HepG2 (cell line): ENCODE measurements at regions not wholly inside any gene's neighbourhood (a gene's known extent, or its start where the extent isn't known, plus 50 kb on each side); places are given as distances from the start of the nearest gene placed in this dataset.

ENCODE experiments used
- ATAC-seq: fragments of 200-7000 bp; cut with Tn5 transposase; 3 replicates; pipeline ENCODE4 v1.9.1; 2020; ENCODE audit warnings: mild to moderate bottlenecking, moderate library complexity
- BruUV-seq: library from RNA; stranded (reverse); fragments of 400-500 nt; replicated peaks from 2 replicates; lab custom pipeline; 2021; lab: Mats Ljungman, UMichigan
- CTCF ChIA-PET: fragments of 300-600 bp; formaldehyde crosslinking; extraction: SDS; loops from one replicate; lab custom pipeline; 2021; ENCODE audit warnings: low total read pairs, inconsistent platforms, low intra/inter-chr PET ratio; lab: Yijun Ruan, JAX
- POLR2A ChIA-PET: fragments of 350-600 bp; sonication (Branson Sonifier 250); formaldehyde crosslinking; loops from one replicate; lab custom pipeline; 2020; ENCODE audit warnings: antibody characterized with exemption, inconsistent platforms; lab: Yijun Ruan, JAX
- DNase-seq: peaks from one replicate; pipeline ENCODE4 v3.0.0-alpha.2; 2015; ENCODE audit warnings: low spot score
- FAIRE-seq: peaks from 3 replicates; lab custom pipeline; 2011; peaks lifted over from hg19 to GRCh38; lab: Jason Lieb, UNC
- H2AFZ ChIP-seq: one replicate; pipeline ENCODE4 v1.6.1; 2011; ENCODE audit warnings: low read length, inconsistent platforms
- H3K27ac ChIP-seq: fragments of 300-600 bp; 3 replicates; pipeline ENCODE4 v1.8.0; 2011; ENCODE audit warnings: mixed run types, mild to moderate bottlenecking, mixed read lengths, low read length, inconsistent platforms; ENCODE audit not compliant: insufficient read depth; ENCODE audit errors: extremely low read length
- H3K27me3 ChIP-seq, 2 experiments: fragments of 200-600 bp in 1 of 2; 2 replicates in 1 of 2; 3 replicates in 1 of 2; pipeline versions ENCODE4 v1.6.0 to v1.8.0; 2011; ENCODE audit warnings: low read length in 2 of 2, mild to moderate bottlenecking in 2 of 2, moderate library complexity in 2 of 2, inconsistent platforms in 1 of 2; ENCODE audit not compliant: insufficient read depth in 2 of 2, control insufficient read depth in 1 of 2
- H3K36me3 ChIP-seq, 2 experiments: fragments of 200-600 bp in 1 of 2; replicated peaks in 1 of 2; 2 replicates in 1 of 2; 3 replicates in 1 of 2; pipeline versions ENCODE4 v1.5.1 to v1.8.0; 2011; ENCODE audit warnings: low read length in 2 of 2, inconsistent platforms in 1 of 2; ENCODE audit not compliant: insufficient read depth in 2 of 2, control insufficient read depth in 1 of 2
- H3K4me1 ChIP-seq: 2 replicates; pipeline ENCODE4 v1.5.1; 2012; ENCODE audit warnings: low read length, inconsistent platforms; ENCODE audit not compliant: insufficient read depth
- H3K4me2 ChIP-seq: 2 replicates; pipeline ENCODE4 v1.6.0; 2011; ENCODE audit warnings: low read depth, low read length, inconsistent platforms
- H3K4me3 ChIP-seq, 3 experiments: fragments of 200-600 bp in 1 of 3; sonication (generic), shearing (Covaris generic) in 1 of 3; replicated peaks in 1 of 3; 2 replicates each; pipeline ENCODE4 v1.5.1; 2011 to 2016; ENCODE audit warnings: low read length in 3 of 3, inconsistent platforms in 2 of 3, low read depth in 2 of 3, mild to moderate bottlenecking in 2 of 3, control low read depth in 1 of 3, mixed read lengths in 1 of 3; ENCODE audit not compliant: insufficient read depth in 1 of 3
- H3K79me2 ChIP-seq: one replicate; pipeline ENCODE4 v1.6.1; 2011; ENCODE audit warnings: low read length, inconsistent platforms; ENCODE audit not compliant: insufficient read depth
- H3K9ac ChIP-seq: 2 replicates; pipeline ENCODE4 v1.6.0; 2011; ENCODE audit warnings: mild to moderate bottlenecking, low read depth, low read length, inconsistent platforms; ENCODE audit not compliant: insufficient read depth
- H3K9me3 ChIP-seq: 2 replicates; pipeline ENCODE4 v1.5.1; 2012; ENCODE audit warnings: mild to moderate bottlenecking, low read length
- H4K20me1 ChIP-seq: 2 replicates; pipeline ENCODE4 v1.6.0; 2011; ENCODE audit warnings: inconsistent platforms, mild to moderate bottlenecking, low read length, moderate library complexity; ENCODE audit not compliant: insufficient read depth
- CREM ChIP-seq, 2 experiments: sonication (generic) in 1 of 2; formaldehyde crosslinking in 1 of 2; IDR thresholded peaks; 2 replicates each; pipeline versions ENCODE4 v1.4.0 to v1.6.1; 2016 to 2020; ENCODE audit warnings: antibody characterized with exemption in 1 of 2, mild to moderate bottlenecking in 1 of 2, missing genetic modification reagents in 1 of 2
- KAT7 ChIP-seq: IDR thresholded peaks from 2 replicates; pipeline ENCODE4 v1.6.1; 2018; ENCODE audit warnings: borderline replicate concordance, missing compliant biosample characterization
- MEIS1 ChIP-seq: sonication (generic); formaldehyde crosslinking; IDR thresholded peaks from 2 replicates; pipeline ENCODE4 v1.9.0; 2021; ENCODE audit warnings: mild to moderate bottlenecking, missing genetic modification reagents, moderate library complexity, borderline replicate concordance
- RFX5 ChIP-seq: IDR thresholded peaks from 2 replicates; pipeline ENCODE4 v1.6.1; 2011; ENCODE audit warnings: low read depth, low read length, improper control_type of control experiment
- SAFB2 ChIP-seq: sonication (generic); formaldehyde crosslinking; IDR thresholded peaks from 2 replicates; pipeline ENCODE4 v1.5.1; 2020; ENCODE audit warnings: missing genetic modification reagents, low read depth, mild to moderate bottlenecking, borderline replicate concordance
- ZBTB33 ChIP-seq: sonication (generic); formaldehyde crosslinking; IDR thresholded peaks from 2 replicates; pipeline ENCODE4 v1.4.0; 2020; ENCODE audit warnings: missing genetic modification reagents
- ZNF24 ChIP-seq: fragments of 450-650 bp; IDR thresholded peaks from 2 replicates; pipeline ENCODE4 v1.6.1; 2017; ENCODE audit warnings: antibody characterized with exemption, mild to moderate bottlenecking
- ZNF280D ChIP-seq: sonication (generic); formaldehyde crosslinking; IDR thresholded peaks from 2 replicates; pipeline ENCODE4 v1.5.1; 2020; ENCODE audit warnings: mild to moderate bottlenecking, missing genetic modification reagents
- ZNF383 ChIP-seq: sonication (generic); formaldehyde crosslinking; IDR thresholded peaks from 2 replicates; pipeline ENCODE4 v1.4.0; 2020; ENCODE audit warnings: missing genetic modification reagents, mild to moderate bottlenecking, borderline replicate concordance
- ZNF552 ChIP-seq: sonication (generic); formaldehyde crosslinking; IDR thresholded peaks from 2 replicates; pipeline ENCODE4 v1.9.0; 2022; ENCODE audit warnings: missing genetic modification reagents, mild to moderate bottlenecking, borderline replicate concordance
- ZNF670 ChIP-seq: sonication (generic); formaldehyde crosslinking; IDR thresholded peaks from 2 replicates; pipeline ENCODE4 v1.8.0; 2022; ENCODE audit warnings: mild to moderate bottlenecking, missing genetic modification reagents, borderline replicate concordance
- in situ Hi-C: cut with HindIII; loops from 2 replicates; pipeline ENCODE4 v1.10.0; 2017; ENCODE audit warnings: low pct_unique_long_range_greater_than_20kb; ENCODE audit not compliant: extremely low pct_ligation_motif_present
- intact Hi-C: fragments of 100-400 bp; cut with micrococcal nuclease; formaldehyde crosslinking; loops from one replicate; pipeline ENCODE4 v1.10.0; 2022; ENCODE audit not compliant: unreplicated experiment
- TF ChIP-seq, protein P1 (sequence below): sonication (generic); formaldehyde crosslinking; IDR thresholded peaks from 2 replicates; pipeline ENCODE4 v1.5.0; 2020; ENCODE audit warnings: mild to moderate bottlenecking, missing genetic modification reagents

DNA sequence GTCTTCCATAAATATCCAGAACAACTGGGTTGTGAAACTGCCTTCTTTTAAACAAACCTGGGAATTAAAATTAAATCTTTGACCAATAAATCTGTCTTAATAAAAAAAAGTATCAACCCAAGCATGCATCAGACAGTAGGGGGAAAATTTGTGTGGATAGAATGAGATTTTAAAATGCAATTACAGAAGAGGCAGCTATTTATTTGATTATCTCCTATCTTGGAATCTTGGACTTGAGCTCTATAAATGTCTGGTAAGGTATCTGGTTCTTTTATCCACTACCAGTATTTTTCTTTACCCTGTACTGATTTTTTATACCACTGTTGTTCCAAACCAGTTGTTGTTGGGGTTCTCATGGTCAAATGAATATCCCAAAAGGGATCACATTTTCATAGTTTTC, 157.6 kb upstream of the VEPH1 start:
- in situ Hi-C loops (no loop called here), intact Hi-C loops (no loop called here)
- FAIRE-seq (no peak), DNase-seq (no peak), ATAC-seq (no peak)
- H3K4me1 ChIP-seq, result no peaks in the 10 kb centered on the region
- no TSS peak for BruUV-seq
- ChIA-PET POLR2A (no interaction called here), CTCF (no interaction called here)
- TF ChIP-seq ZNF383 (CRISPR knock-in tag), result no peak
- TF ChIP-seq ZNF670 (CRISPR knock-in tag), result no peak
- no peak for TF ChIP-seq ZBTB33
- TF ChIP-seq CREM (IDR thresholded peaks at IDR 0.05), result no peak
- no peak for TF ChIP-seq CREM (CRISPR knock-in tag; IDR thresholded peaks at IDR 0.05)
- TF ChIP-seq SAFB2, result no peak
- no peak for TF ChIP-seq MEIS1 (CRISPR knock-in tag)
- no peak for TF ChIP-seq KAT7 (CRISPR knock-in tag)
- no peak for TF ChIP-seq ZNF24
- TF ChIP-seq, protein P1, sequence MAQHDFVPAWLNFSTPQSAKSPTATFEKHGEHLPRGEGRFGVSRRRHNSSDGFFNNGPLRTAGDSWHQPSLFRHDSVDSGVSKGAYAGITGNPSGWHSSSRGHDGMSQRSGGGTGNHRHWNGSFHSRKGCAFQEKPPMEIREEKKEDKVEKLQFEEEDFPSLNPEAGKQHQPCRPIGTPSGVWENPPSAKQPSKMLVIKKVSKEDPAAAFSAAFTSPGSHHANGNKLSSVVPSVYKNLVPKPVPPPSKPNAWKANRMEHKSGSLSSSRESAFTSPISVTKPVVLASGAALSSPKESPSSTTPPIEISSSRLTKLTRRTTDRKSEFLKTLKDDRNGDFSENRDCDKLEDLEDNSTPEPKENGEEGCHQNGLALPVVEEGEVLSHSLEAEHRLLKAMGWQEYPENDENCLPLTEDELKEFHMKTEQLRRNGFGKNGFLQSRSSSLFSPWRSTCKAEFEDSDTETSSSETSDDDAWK (CRISPR knock-in tag), result no peak
- no peak for TF ChIP-seq ZNF280D (CRISPR knock-in tag)
- no peak for TF ChIP-seq RFX5
- no peak for TF ChIP-seq ZNF552 (CRISPR knock-in tag)
- no peak overlapping the region for H3K9ac ChIP-seq
- H3K79me2 ChIP-seq, result no peaks in the 10 kb centered on the region
- no peaks in the 10 kb centered on the region for H3K27me3 ChIP-seq
- no peak overlapping the region for H3K4me3 ChIP-seq
- no peaks in the 10 kb centered on the region for H4K20me1 ChIP-seq
- no peak overlapping the region for H3K27ac ChIP-seq
- H3K9me3 ChIP-seq, result no peaks in the 10 kb centered on the region
- no peak overlapping the region for H2AFZ ChIP-seq
- no peaks in the 10 kb centered on the region for H3K36me3 ChIP-seq
- H3K4me2 ChIP-seq, result no peak overlapping the region
